AG10803 (cell line): ENCODE measurements at regions not wholly inside any gene's neighbourhood (a gene's known extent, or its start where the extent isn't known, plus 50 kb on each side); places are given as distances from the start of the nearest gene placed in this dataset.
"Not testable (repeated sequence)": the region's sequence is repeated elsewhere in the genome, so short reads cannot be mapped to it uniquely, and the experiment has no call there.

Experiments used
- DNase-seq: peaks from one replicate; pipeline ENCODE4 v3.0.0; 2010; ENCODE audit warnings: low read depth
- H3K4me3 ChIP-seq: 2 replicates; pipeline ENCODE4 v1.5.1; 2011; ENCODE audit warnings: mild to moderate bottlenecking, low read length, control low read depth
- CTCF ChIP-seq: conservative IDR thresholded peaks from 2 replicates; pipeline ENCODE4 v1.5.1; 2011; ENCODE audit warnings: mild to moderate bottlenecking, low read length, control low read depth, inconsistent platforms

- no peak overlapping the region for H3K4me3 ChIP-seq
- no peak for DNase-seq
- TF ChIP-seq CTCF: no peak
These were observed 198.1 kb downstream of the SLC38A4 start for GRCh38 chr12:46627686-46628085.

GRCh38 chr12:46619474-46619873, 206.3 kb downstream of the SLC38A4 start:
- H3K4me3 ChIP-seq, DNase-seq: not testable (repeated sequence)

- not testable (repeated sequence) for DNase-seq, H3K4me3 ChIP-seq
These were observed 208.1 kb downstream of the SLC38A4 start for GRCh38 chr12:46617737-46618136.

GRCh38 chr12:46617167-46617566, 208.6 kb downstream of the SLC38A4 start:
- peak; percentile 95 for DNase-seq
- no peak for TF ChIP-seq CTCF
- H3K4me3 ChIP-seq: no peak overlapping the region

GRCh38 chr12:46610754-46611153, 215.0 kb downstream of the SLC38A4 start:
- DNase-seq: no peak
- H3K4me3 ChIP-seq: no peak overlapping the region
- TF ChIP-seq CTCF: no peak

GRCh38 chr12:46609674-46610073, 216.1 kb downstream of the SLC38A4 start:
- no peak overlapping the region for H3K4me3 ChIP-seq
- no peak for TF ChIP-seq CTCF
- no peak for DNase-seq

GRCh38 chr12:46609273-46609623, 216.5 kb downstream of the SLC38A4 start:
- no peak overlapping the region for H3K4me3 ChIP-seq
- no peak for TF ChIP-seq CTCF
- DNase-seq: no peak

GRCh38 chr12:46608431-46609272, 217.1 kb downstream of the SLC38A4 start:
- no peak overlapping the region for H3K4me3 ChIP-seq
- peak; percentile 88 for DNase-seq
- no peak for TF ChIP-seq CTCF
